Embryonic facial prominence (tissue), 1 donor: ENCODE measurements at regions not wholly inside any gene's neighbourhood (a gene's known extent, or its start where the extent isn't known, plus 50 kb on each side); places are given as distances from the start of the nearest gene placed in this dataset.

ENCODE experiments used
- DNase-seq: peaks from one replicate; pipeline ENCODE4 v3.0.0-alpha.2; 2016; ENCODE audit errors: extremely low spot score

GRCh38 chr6:130765181-130765727 is 62.0 kb upstream of the SMLR1 start:
- DNase-seq, result no peak

- DNase-seq, result no peak
Observed at GRCh38 chr6:130766239-130767144, 60.7 kb upstream of the SMLR1 start.

GRCh38 chr6:130769861-130770260 is 57.3 kb upstream of the SMLR1 start:
- no peak for DNase-seq

GRCh38 chr6:130771741-130772140 is 55.5 kb upstream of the SMLR1 start:
- no peak for DNase-seq

GRCh38 chr6:130773860-130774259 is 53.3 kb upstream of the SMLR1 start:
- DNase-seq, result no peak

GRCh38 chr6:130775411-130776012 is 51.7 kb upstream of the SMLR1 start:
- DNase-seq, result no peak

GRCh38 chr6:130776287-130776925 is 50.8 kb upstream of the SMLR1 start:
- no peak for DNase-seq
